HG03066 (cell line): ENCODE measurements at regions not wholly inside any gene's neighbourhood (a gene's known extent, or its start where the extent isn't known, plus 50 kb on each side); places are given as distances from the start of the nearest gene placed in this dataset.

Experiments
- ATAC-seq: cut with Tn5 transposase; IDR thresholded peaks from one replicate; pipeline ENCODE4 v1.9.1; 2021; ENCODE audit warnings: low read depth; ENCODE audit not compliant: unreplicated experiment

GRCh38 chr2:22600999-22601398 is 784.0 kb upstream of the KLHL29 start:
- no peak for ATAC-seq

- no peak for ATAC-seq
These were observed 780.8 kb upstream of the KLHL29 start for GRCh38 chr2:22604136-22604535.

GRCh38 chr2:22616031-22616430 is 768.9 kb upstream of the KLHL29 start:
- no peak for ATAC-seq

GRCh38 chr2:22623620-22624019 is 761.4 kb upstream of the KLHL29 start:
- no peak for ATAC-seq

GRCh38 chr2:22626621-22627020 is 758.4 kb upstream of the KLHL29 start:
- ATAC-seq = no peak

GRCh38 chr2:22628221-22628620 is 756.8 kb upstream of the KLHL29 start:
- ATAC-seq = no peak

- ATAC-seq = no peak
These were observed 756.1 kb upstream of the KLHL29 start for GRCh38 chr2:22628906-22629305.

GRCh38 chr2:22634167-22634566 is 750.8 kb upstream of the KLHL29 start:
- ATAC-seq = no peak

- no peak for ATAC-seq
These were observed 728.6 kb upstream of the KLHL29 start for GRCh38 chr2:22656426-22656825.

- ATAC-seq = no peak
These were observed 711.5 kb upstream of the KLHL29 start for GRCh38 chr2:22673529-22673928.

- no peak for ATAC-seq
These were observed 701.1 kb upstream of the KLHL29 start for GRCh38 chr2:22683914-22684313.

- no peak for ATAC-seq
These were observed 694.9 kb upstream of the KLHL29 start for GRCh38 chr2:22690096-22690495.

GRCh38 chr2:22691666-22692065 is 693.3 kb upstream of the KLHL29 start:
- no peak for ATAC-seq

- no peak for ATAC-seq
These were observed 692.2 kb upstream of the KLHL29 start for GRCh38 chr2:22692746-22693145.

GRCh38 chr2:22694300-22694699 is 690.7 kb upstream of the KLHL29 start:
- ATAC-seq = no peak

- ATAC-seq = no peak
These were observed 690.1 kb upstream of the KLHL29 start for GRCh38 chr2:22694856-22695255.

GRCh38 chr2:22697054-22697788 is 687.8 kb upstream of the KLHL29 start:
- no peak for ATAC-seq

GRCh38 chr2:22701561-22702160 is 683.3 kb upstream of the KLHL29 start:
- ATAC-seq = no peak

- no peak for ATAC-seq
These were observed 681.6 kb upstream of the KLHL29 start for GRCh38 chr2:22703286-22703920.

- ATAC-seq = no peak
These were observed 665.6 kb upstream of the KLHL29 start for GRCh38 chr2:22719396-22719795.

- ATAC-seq = no peak
These were observed 655.5 kb upstream of the KLHL29 start for GRCh38 chr2:22729466-22729865.
